ENCODE measurements at regions not wholly inside any gene's neighbourhood (a gene's known extent, or its start where the extent isn't known, plus 50 kb on each side); places are given as distances from the start of the nearest gene placed in this dataset.
A peak's percentile ranks its signal among the peaks of the same experiment; 100 is the strongest.
"Not testable (repeated sequence)": the region's sequence is repeated elsewhere in the genome, so short reads cannot be mapped to it uniquely, and the experiment has no call there.

GRCh38 chrX:55342533-55343501 lies 78.1 kb upstream of the PAGE3 start:
- TF ChIP-seq CTCF (IDR thresholded peaks at IDR 0.05; ENCODE audit: poor library complexity, severe bottlenecking): peak; percentile 30
- DNase-seq (ENCODE audit: low spot score) (no peak), ATAC-seq (ENCODE audit: low read depth) (peak; percentile 33; the same call in 1 of the 3 replicates)
- Histone ChIP-seq H3K27me3 (ENCODE audit: insufficient read depth, poor library complexity, severe bottlenecking) (no peaks in the 10 kb centered on the region), H3K36me3 (ENCODE audit: low read depth) (no peaks in the 10 kb centered on the region), H3K9me3 (ENCODE audit: severe bottlenecking) (no peaks in the 10 kb centered on the region), H3K4me3 (ENCODE audit: severe bottlenecking) (no peak overlapping the region), H3K27ac (ENCODE audit: poor library complexity, severe bottlenecking) (no peak overlapping the region), H3K4me1 (ENCODE audit: insufficient read depth, poor library complexity, severe bottlenecking) (no peaks in the 10 kb centered on the region)

- H3K27me3 ChIP-seq (ENCODE audit: insufficient read depth, poor library complexity, severe bottlenecking): no peaks in the 10 kb centered on the region
Measured at GRCh38 chrX:55356609-55357008, 91.9 kb upstream of the PAGE3 start.

GRCh38 chrX:55357236-55357635 lies 92.5 kb upstream of the PAGE3 start:
- H3K9me3 ChIP-seq (ENCODE audit: severe bottlenecking): no peaks in the 10 kb centered on the region
- H3K4me1 ChIP-seq (ENCODE audit: insufficient read depth, poor library complexity, severe bottlenecking): no peaks in the 10 kb centered on the region
- no peak for ATAC-seq (ENCODE audit: low read depth)
- no peak overlapping the region for H3K27ac ChIP-seq (ENCODE audit: poor library complexity, severe bottlenecking)
- no peak for DNase-seq (ENCODE audit: low spot score)
- no peaks in the 10 kb centered on the region for H3K36me3 ChIP-seq (ENCODE audit: low read depth)
- no peaks in the 10 kb centered on the region for H3K27me3 ChIP-seq (ENCODE audit: insufficient read depth, poor library complexity, severe bottlenecking)
- H3K4me3 ChIP-seq (ENCODE audit: severe bottlenecking): no peak overlapping the region
- no peak for TF ChIP-seq CTCF (IDR thresholded peaks at IDR 0.05; ENCODE audit: poor library complexity, severe bottlenecking)

More at GRCh38 chrX:55356609-55357008, 91.9 kb upstream of the PAGE3 start:
- ATAC-seq (ENCODE audit: low read depth): no peak
- no peak for DNase-seq (ENCODE audit: low spot score)
- no peaks in the 10 kb centered on the region for H3K4me1 ChIP-seq (ENCODE audit: insufficient read depth, poor library complexity, severe bottlenecking)
- no peak for TF ChIP-seq CTCF (IDR thresholded peaks at IDR 0.05; ENCODE audit: poor library complexity, severe bottlenecking)
- no peak overlapping the region for H3K4me3 ChIP-seq (ENCODE audit: severe bottlenecking)
- H3K9me3 ChIP-seq (ENCODE audit: severe bottlenecking): no peaks in the 10 kb centered on the region
- H3K36me3 ChIP-seq (ENCODE audit: low read depth): no peaks in the 10 kb centered on the region
- no peak overlapping the region for H3K27ac ChIP-seq (ENCODE audit: poor library complexity, severe bottlenecking)

- H3K27me3 ChIP-seq (ENCODE audit: insufficient read depth, poor library complexity, severe bottlenecking): no peaks in the 10 kb centered on the region
- ATAC-seq (ENCODE audit: low read depth): no peak
- no peak overlapping the region for H3K4me3 ChIP-seq (ENCODE audit: severe bottlenecking)
- DNase-seq (ENCODE audit: low spot score): no peak
- H3K9me3 ChIP-seq (ENCODE audit: severe bottlenecking): no peaks in the 10 kb centered on the region
- H3K36me3 ChIP-seq (ENCODE audit: low read depth): no peaks in the 10 kb centered on the region
- H3K27ac ChIP-seq (ENCODE audit: poor library complexity, severe bottlenecking): no peak overlapping the region
- no peak for TF ChIP-seq CTCF (IDR thresholded peaks at IDR 0.05; ENCODE audit: poor library complexity, severe bottlenecking)
- H3K4me1 ChIP-seq (ENCODE audit: insufficient read depth, poor library complexity, severe bottlenecking): no peaks in the 10 kb centered on the region
Measured at GRCh38 chrX:55379396-55379795, 72.5 kb upstream of the MAGEH1 start.

- H3K27me3 ChIP-seq (ENCODE audit: insufficient read depth, poor library complexity, severe bottlenecking): no peaks in the 10 kb centered on the region
- H3K36me3 ChIP-seq (ENCODE audit: low read depth): no peaks in the 10 kb centered on the region
- no peaks in the 10 kb centered on the region for H3K9me3 ChIP-seq (ENCODE audit: severe bottlenecking)
- TF ChIP-seq CTCF (IDR thresholded peaks at IDR 0.05; ENCODE audit: poor library complexity, severe bottlenecking): no peak
- no peak overlapping the region for H3K27ac ChIP-seq (ENCODE audit: poor library complexity, severe bottlenecking)
- no peak for DNase-seq (ENCODE audit: low spot score)
- no peaks in the 10 kb centered on the region for H3K4me1 ChIP-seq (ENCODE audit: insufficient read depth, poor library complexity, severe bottlenecking)
- no peak overlapping the region for H3K4me3 ChIP-seq (ENCODE audit: severe bottlenecking)
- ATAC-seq (ENCODE audit: low read depth): no peak
Measured at GRCh38 chrX:55389376-55389775, 62.6 kb upstream of the MAGEH1 start.

- not testable (repeated sequence) for DNase-seq (ENCODE audit: low spot score); H3K4me1 ChIP-seq (ENCODE audit: insufficient read depth, poor library complexity, severe bottlenecking); H3K9me3 ChIP-seq (ENCODE audit: severe bottlenecking); H3K27ac ChIP-seq (ENCODE audit: poor library complexity, severe bottlenecking); ATAC-seq (ENCODE audit: low read depth); H3K27me3 ChIP-seq (ENCODE audit: insufficient read depth, poor library complexity, severe bottlenecking); H3K36me3 ChIP-seq (ENCODE audit: low read depth); H3K4me3 ChIP-seq (ENCODE audit: severe bottlenecking)
Measured at GRCh38 chrX:55396836-55397235, 55.1 kb upstream of the MAGEH1 start.
